ENCODE measurements at regions not wholly inside any gene's neighbourhood (a gene's known extent, or its start where the extent isn't known, plus 50 kb on each side); places are given as distances from the start of the nearest gene placed in this dataset.

DNA sequence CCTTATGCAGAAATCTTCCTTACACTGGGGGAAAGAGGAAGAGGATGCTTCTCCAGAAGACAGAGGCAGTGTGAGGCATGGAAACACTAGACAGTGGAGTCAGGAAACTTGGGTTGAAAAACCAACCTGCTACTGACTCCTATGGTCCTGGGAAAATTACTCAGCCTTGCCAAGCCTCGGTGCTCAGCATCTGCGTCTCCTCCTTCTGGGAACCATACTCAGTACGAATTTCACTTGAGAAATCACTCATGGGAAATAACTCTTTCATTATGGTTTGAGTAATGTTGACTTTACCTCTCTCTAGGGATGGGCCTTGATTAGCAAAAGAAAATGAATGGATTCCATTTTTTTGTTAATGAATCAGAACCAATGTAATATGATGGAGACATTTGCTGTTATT lies 96.5 kb downstream of the KCNE4 start:
- Mint-ChIP-seq H3K27me3 (ENCODE audit: unreplicated experiment) (peaks cover 17% of the 10 kb centered on the region), H3K36me3 (ENCODE audit: insufficient read depth, unreplicated experiment) (no peaks in the 10 kb centered on the region), H3K4me3 (ENCODE audit: low read depth, unreplicated experiment) (no peak overlapping the region), H3K9me3 (ENCODE audit: low read depth, unreplicated experiment) (no peaks in the 10 kb centered on the region), H3K27ac (ENCODE audit: unreplicated experiment) (no peak overlapping the region), H3K4me1 (ENCODE audit: low read depth, unreplicated experiment) (no peaks in the 10 kb centered on the region)
- BruUV-seq (replicated peaks): no TSS peak
- TF ChIP-seq, protein P1, sequence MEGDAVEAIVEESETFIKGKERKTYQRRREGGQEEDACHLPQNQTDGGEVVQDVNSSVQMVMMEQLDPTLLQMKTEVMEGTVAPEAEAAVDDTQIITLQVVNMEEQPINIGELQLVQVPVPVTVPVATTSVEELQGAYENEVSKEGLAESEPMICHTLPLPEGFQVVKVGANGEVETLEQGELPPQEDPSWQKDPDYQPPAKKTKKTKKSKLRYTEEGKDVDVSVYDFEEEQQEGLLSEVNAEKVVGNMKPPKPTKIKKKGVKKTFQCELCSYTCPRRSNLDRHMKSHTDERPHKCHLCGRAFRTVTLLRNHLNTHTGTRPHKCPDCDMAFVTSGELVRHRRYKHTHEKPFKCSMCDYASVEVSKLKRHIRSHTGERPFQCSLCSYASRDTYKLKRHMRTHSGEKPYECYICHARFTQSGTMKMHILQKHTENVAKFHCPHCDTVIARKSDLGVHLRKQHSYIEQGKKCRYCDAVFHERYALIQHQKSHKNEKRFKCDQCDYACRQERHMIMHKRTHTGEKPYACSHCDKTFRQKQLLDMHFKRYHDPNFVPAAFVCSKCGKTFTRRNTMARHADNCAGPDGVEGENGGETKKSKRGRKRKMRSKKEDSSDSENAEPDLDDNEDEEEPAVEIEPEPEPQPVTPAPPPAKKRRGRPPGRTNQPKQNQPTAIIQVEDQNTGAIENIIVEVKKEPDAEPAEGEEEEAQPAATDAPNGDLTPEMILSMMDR (IDR thresholded peaks at IDR 0.05; ENCODE audit: unreplicated experiment): no peak
- DNase-seq: no peak
- intact Hi-C loops (cut with micrococcal nuclease; ENCODE audit: unreplicated experiment): no loop called here
- CTCF ChIA-PET: no interaction called here

DNA sequence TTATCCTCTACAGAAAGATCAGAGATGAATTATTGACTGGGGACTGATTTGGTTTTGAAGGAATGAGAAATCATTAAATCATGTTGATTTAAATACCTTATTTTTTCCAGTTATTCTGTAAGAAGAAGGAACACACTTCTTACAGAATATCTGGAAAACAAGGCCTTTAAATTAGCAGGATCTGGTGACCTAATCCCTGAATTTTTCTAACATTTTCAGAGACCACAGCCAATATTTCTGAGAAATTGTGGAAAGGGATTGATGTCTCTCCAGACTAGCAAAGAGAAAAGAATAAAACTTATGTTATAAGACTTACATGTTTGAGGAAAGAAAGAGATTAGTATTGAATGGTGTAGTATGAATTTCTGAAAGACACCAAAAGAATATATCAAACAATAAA lies 104.0 kb downstream of the KCNE4 start:
- H3K27ac Mint-ChIP-seq (ENCODE audit: unreplicated experiment): no peak overlapping the region
- H3K9me3 Mint-ChIP-seq (ENCODE audit: low read depth, unreplicated experiment): no peaks in the 10 kb centered on the region
- peaks cover 24% of the 10 kb centered on the region for H3K27me3 Mint-ChIP-seq (ENCODE audit: unreplicated experiment)
- TF ChIP-seq, protein P1 (IDR thresholded peaks at IDR 0.05; ENCODE audit: unreplicated experiment): no peak
- no TSS peak for BruUV-seq (replicated peaks)
- DNase-seq: no peak
- CTCF ChIA-PET: no interaction called here
- no peaks in the 10 kb centered on the region for H3K4me1 Mint-ChIP-seq (ENCODE audit: low read depth, unreplicated experiment)
- intact Hi-C loops (cut with micrococcal nuclease; ENCODE audit: unreplicated experiment): no loop called here
- H3K4me3 Mint-ChIP-seq (ENCODE audit: low read depth, unreplicated experiment): no peak overlapping the region
- no peaks in the 10 kb centered on the region for H3K36me3 Mint-ChIP-seq (ENCODE audit: insufficient read depth, unreplicated experiment)

DNA sequence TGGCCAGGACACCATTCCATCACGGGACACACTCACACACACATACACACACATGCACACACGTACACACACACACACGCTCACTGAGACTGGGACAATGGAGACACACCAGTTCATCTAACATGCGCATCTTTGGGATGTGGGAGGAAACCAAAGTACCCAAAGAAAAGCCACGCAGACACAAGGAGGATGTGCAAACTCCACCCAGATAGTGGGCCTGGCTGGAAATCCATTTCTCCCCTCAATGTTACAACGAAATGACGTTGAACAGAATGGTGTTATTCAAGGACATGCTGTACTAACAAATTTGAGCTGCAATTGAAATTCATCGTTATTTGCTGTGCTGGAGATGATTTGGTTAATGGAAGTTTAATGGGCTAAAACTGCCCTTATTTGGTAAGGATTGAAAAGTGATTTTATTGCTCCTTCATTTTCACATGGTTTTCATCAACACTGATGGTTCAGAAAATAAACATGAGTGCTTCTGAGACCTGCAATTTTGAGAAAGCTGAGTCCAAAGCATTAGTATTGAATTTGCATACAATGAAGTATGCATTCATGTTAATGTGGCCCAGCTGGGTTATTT lies 110.0 kb downstream of the KCNE4 start:
- H3K27ac Mint-ChIP-seq (ENCODE audit: unreplicated experiment): no peak overlapping the region
- no peaks in the 10 kb centered on the region for H3K4me1 Mint-ChIP-seq (ENCODE audit: low read depth, unreplicated experiment)
- H3K36me3 Mint-ChIP-seq (ENCODE audit: insufficient read depth, unreplicated experiment): no peaks in the 10 kb centered on the region
- no TSS peak for BruUV-seq (replicated peaks)
- peaks cover 6% of the 10 kb centered on the region for H3K27me3 Mint-ChIP-seq (ENCODE audit: unreplicated experiment)
- H3K4me3 Mint-ChIP-seq (ENCODE audit: low read depth, unreplicated experiment): no peak overlapping the region
- CTCF ChIA-PET: no interaction called here
- no peak for DNase-seq
- TF ChIP-seq, protein P1 (IDR thresholded peaks at IDR 0.05; ENCODE audit: unreplicated experiment): no peak
- H3K9me3 Mint-ChIP-seq (ENCODE audit: low read depth, unreplicated experiment): no peaks in the 10 kb centered on the region
- intact Hi-C loops (cut with micrococcal nuclease; ENCODE audit: unreplicated experiment): no loop called here

DNA sequence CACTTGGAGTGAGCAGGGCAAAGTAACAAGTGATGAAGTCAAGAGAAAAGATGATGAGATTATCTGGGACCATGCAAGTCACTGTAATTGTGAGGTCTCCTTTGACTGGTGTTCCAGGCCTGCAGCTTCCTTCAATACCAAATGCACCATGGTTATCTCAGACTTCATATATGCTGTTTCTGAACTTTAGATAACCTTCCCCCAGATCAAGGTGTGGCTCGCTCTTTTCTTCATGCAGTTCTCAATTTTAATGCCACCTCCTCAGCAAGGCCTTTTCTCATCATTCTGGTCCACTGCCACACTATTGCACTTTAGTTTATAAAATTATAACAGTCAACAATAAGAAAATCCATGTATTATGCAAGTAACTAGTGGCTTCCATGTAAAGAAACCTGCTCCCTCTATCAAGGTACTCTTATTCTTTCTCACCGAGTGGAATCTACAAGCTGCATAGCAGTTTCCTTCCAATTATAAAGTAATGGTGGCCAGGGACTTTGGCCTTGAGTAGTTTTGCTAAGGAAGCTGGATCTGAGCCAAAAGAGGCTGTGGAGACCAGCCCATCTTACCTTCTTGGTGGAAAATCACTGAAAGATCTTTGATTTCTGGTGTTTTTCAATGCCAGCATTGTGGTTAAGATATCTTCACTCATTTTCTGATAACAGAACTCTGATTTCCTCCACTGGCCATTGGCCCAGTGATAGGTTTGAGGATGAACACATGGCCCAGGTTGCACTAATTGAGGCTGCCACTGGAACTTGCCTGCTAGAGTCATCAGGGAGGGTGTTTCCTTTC lies 113.6 kb downstream of the KCNE4 start:
- TF ChIP-seq, protein P1 (IDR thresholded peaks at IDR 0.05; ENCODE audit: unreplicated experiment): no peak
- no TSS peak for BruUV-seq (replicated peaks)
- no peaks in the 10 kb centered on the region for H3K4me1 Mint-ChIP-seq (ENCODE audit: low read depth, unreplicated experiment)
- no peak overlapping the region for H3K4me3 Mint-ChIP-seq (ENCODE audit: low read depth, unreplicated experiment)
- no peaks in the 10 kb centered on the region for H3K9me3 Mint-ChIP-seq (ENCODE audit: low read depth, unreplicated experiment)
- no peaks in the 10 kb centered on the region for H3K36me3 Mint-ChIP-seq (ENCODE audit: insufficient read depth, unreplicated experiment)
- intact Hi-C loops (cut with micrococcal nuclease; ENCODE audit: unreplicated experiment): no loop called here
- CTCF ChIA-PET: no interaction called here
- DNase-seq: no peak
- H3K27ac Mint-ChIP-seq (ENCODE audit: unreplicated experiment): no peak overlapping the region
- no peaks in the 10 kb centered on the region for H3K27me3 Mint-ChIP-seq (ENCODE audit: unreplicated experiment)
